Endothelial cell of umbilical vein (primary cell): ENCODE measurements at regions not wholly inside any gene's neighbourhood (a gene's known extent, or its start where the extent isn't known, plus 50 kb on each side); places are given as distances from the start of the nearest gene placed in this dataset.

Experiments used
- BruUV-seq: library from RNA; stranded (reverse); fragments of 400-500 nt; replicated peaks from 2 replicates; lab custom pipeline; 2021; lab: Mats Ljungman, UMichigan
- CTCF ChIA-PET: fragments of 300-600, 350-600 bp; sonication (Branson Sonifier 250); formaldehyde crosslinking; loops from one replicate; lab custom pipeline; 2021; ENCODE audit warnings: antibody characterized with exemption, inconsistent platforms; lab: Charles Lee
- POLR2A ChIA-PET: fragments of 300-600, 350-600 bp; sonication (Branson Sonifier 250); formaldehyde crosslinking; loops from one replicate; lab custom pipeline; 2021; ENCODE audit warnings: antibody characterized with exemption, inconsistent platforms; lab: Charles Lee
- DNase-seq: peaks from one replicate; pipeline ENCODE4 v3.0.0-alpha.2; 2011; ENCODE audit warnings: low read depth, low spot score
- FAIRE-seq: peaks from 2 replicates; lab custom pipeline; 2011; peaks lifted over from hg19 to GRCh38; lab: Jason Lieb, UNC
- H2AFZ ChIP-seq: 2 replicates; pipeline ENCODE4 v1.6.0; 2012; ENCODE audit warnings: low read depth, low read length, control low read depth, inconsistent platforms
- H3K27ac ChIP-seq: 2 replicates; pipeline ENCODE4 v1.5.1; 2011; ENCODE audit warnings: low read depth, mild to moderate bottlenecking, control low read depth, low read length, moderate library complexity; ENCODE audit not compliant: insufficient read depth
- H3K27me3 ChIP-seq, 2 experiments: 2 replicates each; pipeline versions ENCODE4 v1.6.0 to v1.6.1; 2011; ENCODE audit warnings: low read length in 2 of 2, mixed read lengths in 1 of 2; ENCODE audit not compliant: control insufficient read depth in 2 of 2, insufficient read depth in 2 of 2
- H3K36me3 ChIP-seq, 2 experiments: 2 replicates in 1 of 2; 3 replicates in 1 of 2; pipeline ENCODE4 v1.5.1; 2011; ENCODE audit warnings: low read length in 2 of 2, mild to moderate bottlenecking in 1 of 2, moderate library complexity in 1 of 2; ENCODE audit not compliant: control insufficient read depth in 2 of 2, insufficient read depth in 2 of 2; ENCODE audit errors: extremely low read depth in 1 of 2
- H3K4me1 ChIP-seq: 3 replicates; pipeline ENCODE4 v1.5.1; 2011; ENCODE audit warnings: mild to moderate bottlenecking, low read length; ENCODE audit not compliant: control insufficient read depth, insufficient read depth; ENCODE audit errors: extremely low read depth
- H3K4me2 ChIP-seq: 2 replicates; pipeline ENCODE4 v1.6.1; 2011; ENCODE audit warnings: low read length, control low read depth, mixed read lengths; ENCODE audit not compliant: insufficient read depth
- H3K4me3 ChIP-seq, 3 experiments: fragments of 200-600 bp in 1 of 3; sonication (generic), shearing (Covaris generic) in 1 of 3; replicated peaks in 1 of 3; 2 replicates each; pipeline ENCODE4 v1.5.1; 2011 to 2016; ENCODE audit warnings: control low read depth in 3 of 3, low read length in 3 of 3, mild to moderate bottlenecking in 2 of 3, inconsistent platforms in 1 of 3, low read depth in 1 of 3, moderate library complexity in 1 of 3; ENCODE audit not compliant: insufficient read depth in 1 of 3
- H3K79me2 ChIP-seq: 2 replicates; pipeline ENCODE4 v1.6.0; 2012; ENCODE audit warnings: low read length, inconsistent platforms; ENCODE audit not compliant: control insufficient read depth, insufficient read depth
- H3K9ac ChIP-seq: replicated peaks from 2 replicates; pipeline ENCODE3; 2011; ENCODE audit warnings: low read length, control low read depth; ENCODE audit not compliant: insufficient read depth; ENCODE audit errors: extremely low read depth
- H3K9me1 ChIP-seq: replicated peaks from 3 replicates; pipeline ENCODE4 v1.6.0; 2011; ENCODE audit warnings: mild to moderate bottlenecking, low read length; ENCODE audit not compliant: control insufficient read depth, insufficient read depth; ENCODE audit errors: extremely low read depth
- H3K9me3 ChIP-seq: replicated peaks from 2 replicates; pipeline ENCODE4 v1.5.1; 2012; ENCODE audit warnings: low read length, inconsistent platforms; ENCODE audit not compliant: control insufficient read depth, insufficient read depth
- H4K20me1 ChIP-seq: replicated peaks from 2 replicates; pipeline ENCODE3; 2011; ENCODE audit warnings: mild to moderate bottlenecking, low read length; ENCODE audit not compliant: control insufficient read depth, insufficient read depth; ENCODE audit errors: extremely low read depth
- EZH2 ChIP-seq: IDR thresholded peaks from 2 replicates; pipeline ENCODE4 v1.6.1; 2012; ENCODE audit warnings: borderline replicate concordance, low read depth, mild to moderate bottlenecking, moderate library complexity, low read length, inconsistent platforms; ENCODE audit not compliant: severe bottlenecking
- FOS ChIP-seq: IDR thresholded peaks from 2 replicates; pipeline ENCODE4 v1.6.1; 2011; ENCODE audit warnings: mild to moderate bottlenecking, low read length, moderate library complexity, borderline replicate concordance; ENCODE audit not compliant: insufficient read depth
- GATA2 ChIP-seq: IDR thresholded peaks from 2 replicates; pipeline ENCODE4 v1.7.0; 2011; ENCODE audit warnings: low read depth, mild to moderate bottlenecking, moderate library complexity, mixed read lengths, low read length; ENCODE audit not compliant: insufficient read length, insufficient read depth
- JUN ChIP-seq: IDR thresholded peaks from 2 replicates; pipeline ENCODE4 v1.6.1; 2011; ENCODE audit warnings: borderline replicate concordance, low read depth; ENCODE audit not compliant: insufficient read length, insufficient read depth
- MAX ChIP-seq: IDR thresholded peaks from 2 replicates; pipeline ENCODE4 v1.6.1; 2011; ENCODE audit not compliant: insufficient read depth, insufficient read length
- MYC ChIP-seq: IDR thresholded peaks from one replicate; pipeline ENCODE4 v1.6.1; 2011; ENCODE audit warnings: mild to moderate bottlenecking, low read depth, low read length
- POLR2A ChIP-seq: IDR thresholded peaks from 2 replicates; pipeline ENCODE4 v1.6.1; 2012; ENCODE audit warnings: low read depth, mild to moderate bottlenecking, control low read depth, low read length
- POLR2AphosphoS5 ChIP-seq: IDR thresholded peaks from 2 replicates; pipeline ENCODE4 v1.6.1; 2012; ENCODE audit warnings: low read depth, mild to moderate bottlenecking, control low read depth, low read length, moderate library complexity; ENCODE audit not compliant: insufficient read depth
- dilution Hi-C: fragments of 300-500 bp; cut with MboI; formaldehyde crosslinking; loops from one replicate; pipeline ENCODE4 v1.15.0; 2019; ENCODE audit warnings: low sequenced_read_pairs; ENCODE audit not compliant: extremely low pct_ligation_motif_present
- intact Hi-C: fragments of 100-400 bp; cut with micrococcal nuclease; formaldehyde crosslinking; loops from one replicate; pipeline ENCODE4 v1.10.0; 2022
- TF ChIP-seq, protein P1 (sequence below), 2 donors: IDR thresholded peaks; 1 replicate in 1 of 2; 2 replicates in 1 of 2; pipeline ENCODE4 v1.5.1; 2011; ENCODE audit warnings: low read length in 2 of 2, mild to moderate bottlenecking in 2 of 2, moderate library complexity in 2 of 2, control low read depth in 1 of 2, inconsistent platforms in 1 of 2, low read depth in 1 of 2; ENCODE audit not compliant: insufficient read depth in 1 of 2; ENCODE audit errors: extremely low read depth in 1 of 2

GRCh38 chr12:113611652-113612051, 140.0 kb upstream of the LHX5 start:
- FAIRE-seq = no peak
- H3K9me1 ChIP-seq = no peaks in the 10 kb centered on the region
- dilution Hi-C loops = no loop called here

More at GRCh38 chr12:113611652-113612051, 140.0 kb upstream of the LHX5 start:
- Histone ChIP-seq H3K27me3 (peaks cover 0 to 2% of the 10 kb centered on the region in 2 experiments), H3K9me3 (no peaks in the 10 kb centered on the region), H2AFZ (no peak overlapping the region), H3K27ac (no peak overlapping the region), H3K4me3 (no peak overlapping the region), H3K4me1 (no peaks in the 10 kb centered on the region), H4K20me1 (no peaks in the 10 kb centered on the region), H3K4me2 (no peak overlapping the region), H3K9ac (no peak overlapping the region), H3K79me2 (no peaks in the 10 kb centered on the region), H3K36me3 (no peaks in the 10 kb centered on the region)
- DNase-seq = no peak
- no TSS peak for BruUV-seq
- POLR2A ChIA-PET = no interaction called here
- TF ChIP-seq EZH2 (no peak), JUN (no peak), POLR2A (no peak), POLR2AphosphoS5 (no peak), GATA2 (no peak), FOS (no peak), MYC (no peak), MAX (no peak)
- TF ChIP-seq, protein P1, sequence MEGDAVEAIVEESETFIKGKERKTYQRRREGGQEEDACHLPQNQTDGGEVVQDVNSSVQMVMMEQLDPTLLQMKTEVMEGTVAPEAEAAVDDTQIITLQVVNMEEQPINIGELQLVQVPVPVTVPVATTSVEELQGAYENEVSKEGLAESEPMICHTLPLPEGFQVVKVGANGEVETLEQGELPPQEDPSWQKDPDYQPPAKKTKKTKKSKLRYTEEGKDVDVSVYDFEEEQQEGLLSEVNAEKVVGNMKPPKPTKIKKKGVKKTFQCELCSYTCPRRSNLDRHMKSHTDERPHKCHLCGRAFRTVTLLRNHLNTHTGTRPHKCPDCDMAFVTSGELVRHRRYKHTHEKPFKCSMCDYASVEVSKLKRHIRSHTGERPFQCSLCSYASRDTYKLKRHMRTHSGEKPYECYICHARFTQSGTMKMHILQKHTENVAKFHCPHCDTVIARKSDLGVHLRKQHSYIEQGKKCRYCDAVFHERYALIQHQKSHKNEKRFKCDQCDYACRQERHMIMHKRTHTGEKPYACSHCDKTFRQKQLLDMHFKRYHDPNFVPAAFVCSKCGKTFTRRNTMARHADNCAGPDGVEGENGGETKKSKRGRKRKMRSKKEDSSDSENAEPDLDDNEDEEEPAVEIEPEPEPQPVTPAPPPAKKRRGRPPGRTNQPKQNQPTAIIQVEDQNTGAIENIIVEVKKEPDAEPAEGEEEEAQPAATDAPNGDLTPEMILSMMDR (IDR thresholded peaks at IDR 0.05; ENCODE audit: extremely low read depth in 1 of 2, insufficient read depth in 1 of 2, low read depth in 1 of 2, low read length in 2 of 2) = no peak
- intact Hi-C loops = no loop called here
- CTCF ChIA-PET = no interaction called here
